DND-41 (cell line): ENCODE measurements at regions not wholly inside any gene's neighbourhood (a gene's known extent, or its start where the extent isn't known, plus 50 kb on each side); places are given as distances from the start of the nearest gene placed in this dataset.

Experiments used
- ATAC-seq: fragments of 200-7000 bp; cut with Tn5 transposase; 3 replicates; pipeline ENCODE4 v1.9.1; 2021; ENCODE audit warnings: low read depth; ENCODE audit not compliant: insufficient read depth
- DNase-seq: peaks from one replicate; pipeline ENCODE4 v3.0.0-alpha.2; 2020
- H2AFZ ChIP-seq: 2 replicates; pipeline ENCODE4 v1.6.0; 2012; ENCODE audit warnings: low read depth, low read length
- H3K27ac ChIP-seq: 2 replicates; pipeline ENCODE4 v1.5.1; 2012; ENCODE audit warnings: low read length, inconsistent platforms
- H3K27me3 ChIP-seq: fragments of 200-600 bp; sonication (generic); 2 replicates; pipeline ENCODE4 v1.6.0; 2012; ENCODE audit warnings: low read length, mild to moderate bottlenecking, inconsistent platforms; ENCODE audit not compliant: insufficient read depth, poor library complexity
- H3K36me3 ChIP-seq: 2 replicates; pipeline ENCODE4 v1.5.1; 2012; ENCODE audit warnings: low read length, inconsistent platforms; ENCODE audit not compliant: insufficient read depth
- H3K4me1 ChIP-seq: 2 replicates; pipeline ENCODE4 v1.5.1; 2012; ENCODE audit warnings: mild to moderate bottlenecking, low read length; ENCODE audit not compliant: insufficient read depth
- H3K4me2 ChIP-seq: 2 replicates; pipeline ENCODE4 v1.6.0; 2012; ENCODE audit warnings: mild to moderate bottlenecking, moderate library complexity, low read length, inconsistent platforms; ENCODE audit not compliant: insufficient read depth
- H3K4me3 ChIP-seq, 2 experiments: fragments of 200-600 bp in 1 of 2; shearing (Covaris generic) in 1 of 2; 2 replicates each; pipeline ENCODE4 v1.5.1; 2012 to 2016; ENCODE audit warnings: inconsistent platforms in 2 of 2, low read length in 2 of 2, mild to moderate bottlenecking in 2 of 2, low read depth in 1 of 2, moderate library complexity in 1 of 2
- H3K79me2 ChIP-seq: 2 replicates; pipeline ENCODE4 v1.6.0; 2012; ENCODE audit warnings: low read length, inconsistent platforms; ENCODE audit not compliant: insufficient read depth
- H3K9ac ChIP-seq: 2 replicates; pipeline ENCODE4 v1.6.0; 2012; ENCODE audit warnings: low read depth, mild to moderate bottlenecking, inconsistent platforms, low read length, moderate library complexity
- H3K9me3 ChIP-seq: 2 replicates; pipeline ENCODE4 v1.5.1; 2012; ENCODE audit warnings: low read length, moderate library complexity, mild to moderate bottlenecking, inconsistent platforms; ENCODE audit not compliant: insufficient read depth, severe bottlenecking
- H4K20me1 ChIP-seq: 2 replicates; pipeline ENCODE4 v1.6.0; 2012; ENCODE audit warnings: low read length; ENCODE audit not compliant: insufficient read depth
- CTCF ChIP-seq: IDR thresholded peaks from 2 replicates; pipeline ENCODE4 v1.5.1; 2012; ENCODE audit warnings: borderline replicate concordance, low read length, moderate library complexity, mild to moderate bottlenecking; ENCODE audit not compliant: poor library complexity, severe bottlenecking; ENCODE audit errors: extremely low read depth
- EZH2 ChIP-seq: IDR thresholded peaks from 3 replicates; pipeline ENCODE4 v1.6.1; 2012; ENCODE audit warnings: borderline replicate concordance, low read depth, mild to moderate bottlenecking, moderate library complexity, low read length, inconsistent platforms; ENCODE audit not compliant: severe bottlenecking

- H3K79me2 ChIP-seq = no peaks in the 10 kb centered on the region
- ATAC-seq (no peak), DNase-seq (no peak)
- H3K27ac ChIP-seq = no peak overlapping the region
- H3K9me3 ChIP-seq = no peaks in the 10 kb centered on the region
- peaks cover 7% of the 10 kb centered on the region for H3K27me3 ChIP-seq
- H3K36me3 ChIP-seq = no peaks in the 10 kb centered on the region
- no peak overlapping the region for H3K9ac ChIP-seq
- no peak overlapping the region for H3K4me3 ChIP-seq
- no peak overlapping the region for H3K4me2 ChIP-seq
- H2AFZ ChIP-seq = no peak overlapping the region
- no peak for TF ChIP-seq CTCF
- no peak for TF ChIP-seq EZH2
- peaks cover 3% of the 10 kb centered on the region; the same call in 1 of the 2 replicates for H4K20me1 ChIP-seq
- no peaks in the 10 kb centered on the region for H3K4me1 ChIP-seq
Measured at GRCh38 chr6:3516092-3516491, 59.2 kb upstream of the SLC22A23 start.

GRCh38 chr6:3515669-3516068, 58.8 kb upstream of the SLC22A23 start:
- H3K4me1 ChIP-seq = no peaks in the 10 kb centered on the region
- no peak overlapping the region for H3K4me3 ChIP-seq
- H2AFZ ChIP-seq = no peak overlapping the region
- H3K36me3 ChIP-seq = no peaks in the 10 kb centered on the region
- ATAC-seq (no peak), DNase-seq (no peak)
- H3K4me2 ChIP-seq = no peak overlapping the region
- H3K27ac ChIP-seq = no peak overlapping the region
- H3K27me3 ChIP-seq = peaks cover 5% of the 10 kb centered on the region
- H3K9ac ChIP-seq = no peak overlapping the region
- H3K79me2 ChIP-seq = no peaks in the 10 kb centered on the region
- no peaks in the 10 kb centered on the region for H3K9me3 ChIP-seq
- TF ChIP-seq EZH2 (no peak), CTCF (no peak)
- no peaks in the 10 kb centered on the region for H4K20me1 ChIP-seq

- H2AFZ ChIP-seq = no peak overlapping the region
Measured at GRCh38 chr6:3513416-3513815, 56.6 kb upstream of the SLC22A23 start.

More at GRCh38 chr6:3513416-3513815, 56.6 kb upstream of the SLC22A23 start:
- TF ChIP-seq EZH2 = no peak
- TF ChIP-seq CTCF = no peak
- DNase-seq (no peak), ATAC-seq (no peak)
- H3K36me3 ChIP-seq = no peaks in the 10 kb centered on the region
- no peaks in the 10 kb centered on the region for H4K20me1 ChIP-seq
- no peaks in the 10 kb centered on the region for H3K4me1 ChIP-seq
- no peak overlapping the region for H3K4me2 ChIP-seq
- no peak overlapping the region for H3K9ac ChIP-seq
- H3K79me2 ChIP-seq = no peaks in the 10 kb centered on the region
- no peaks in the 10 kb centered on the region for H3K9me3 ChIP-seq
- no peak overlapping the region for H3K4me3 ChIP-seq
- H3K27me3 ChIP-seq = peaks cover 5% of the 10 kb centered on the region
- H3K27ac ChIP-seq = no peak overlapping the region
